ENCODE measurements at regions not wholly inside any gene's neighbourhood (a gene's known extent, or its start where the extent isn't known, plus 50 kb on each side); places are given as distances from the start of the nearest gene placed in this dataset.
A peak's percentile ranks its signal among the peaks of the same experiment; 100 is the strongest.

GRCh38 chr19:23851966-23852365 lies 62.7 kb upstream of the ZNF726 start:
- Histone ChIP-seq H3K79me2 (ENCODE audit: insufficient read depth, low read length) (no peaks in the 10 kb centered on the region), H3K36me3 (ENCODE audit: control insufficient read depth in 1 of 2, insufficient read depth in 2 of 2, low read length in 2 of 2) (no peaks in the 10 kb centered on the region), H3K4me1 (ENCODE audit: control insufficient read depth in 1 of 2, insufficient read depth in 2 of 2, low read length in 2 of 2) (no peaks in the 10 kb centered on the region), H3K4me2 (ENCODE audit: low read length) (no peak overlapping the region), H3K27ac (ENCODE audit: low read depth, low read length) (no peak overlapping the region), H3K9ac (ENCODE audit: low read length) (no peak overlapping the region), H2AFZ (ENCODE audit: low read depth, low read length, poor library complexity, severe bottlenecking) (no peak overlapping the region), H3K4me3 (replicated peaks in 1 of 2; ENCODE audit: low read depth in 1 of 2, low read length in 2 of 2) (no peak overlapping the region), H4K20me1 (ENCODE audit: insufficient read depth) (no peaks in the 10 kb centered on the region), H3K9me3 (ENCODE audit: control insufficient read depth in 1 of 2, insufficient read depth in 1 of 2, low read depth in 1 of 2, low read length in 2 of 2) (no peaks in the 10 kb centered on the region; a peak in 2 of 4 replicates), H3K9me2 (ENCODE audit: insufficient read depth) (no peaks in the 10 kb centered on the region), H3K27me3 (ENCODE audit: insufficient read depth, low read length) (no peaks in the 10 kb centered on the region)
- intact Hi-C loops (cut with micrococcal nuclease), result no loop called here
- RAD21 ChIA-PET (ENCODE audit: low non-redundant PET in 1 of 2, low total read pairs in 2 of 2, uncharacterized antibody in 2 of 2, unreplicated experiment in 2 of 2), result no interaction called here
- CTCF ChIA-PET, result no interaction called here
- BruUV-seq (replicated peaks), result no TSS peak
- TF ChIP-seq CBX3 (IDR thresholded peaks at IDR 0.05; ENCODE audit: low read depth) (no peak), SRF (IDR thresholded peaks at IDR 0.05; ENCODE audit: low read depth) (no peak), CEBPB (IDR thresholded peaks at IDR 0.05; ENCODE audit: low read depth) (no peak), RAD21 (IDR thresholded peaks at IDR 0.05; ENCODE audit: low read depth) (no peak), ELF1 (IDR thresholded peaks at IDR 0.05; ENCODE audit: borderline replicate concordance, low read depth) (no peak), POLR2A (IDR thresholded peaks at IDR 0.05; ENCODE audit: borderline replicate concordance, extremely low read depth, insufficient read depth, insufficient read length) (no peak), SP1 (IDR thresholded peaks at IDR 0.05; ENCODE audit: low read depth) (no peak), EZH2phosphoT487 (IDR thresholded peaks at IDR 0.05; ENCODE audit: borderline replicate concordance) (no peak), EZH2 (IDR thresholded peaks at IDR 0.05) (no peak)
- TF ChIP-seq, protein P1, sequence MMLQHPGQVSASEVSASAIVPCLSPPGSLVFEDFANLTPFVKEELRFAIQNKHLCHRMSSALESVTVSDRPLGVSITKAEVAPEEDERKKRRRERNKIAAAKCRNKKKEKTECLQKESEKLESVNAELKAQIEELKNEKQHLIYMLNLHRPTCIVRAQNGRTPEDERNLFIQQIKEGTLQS (IDR thresholded peaks at IDR 0.05), result no peak
- ATAC-seq, result no peak
- POLR2A ChIA-PET, result no interaction called here
- DNase-seq (ENCODE audit: low read depth, low spot score), result no peak

DNA sequence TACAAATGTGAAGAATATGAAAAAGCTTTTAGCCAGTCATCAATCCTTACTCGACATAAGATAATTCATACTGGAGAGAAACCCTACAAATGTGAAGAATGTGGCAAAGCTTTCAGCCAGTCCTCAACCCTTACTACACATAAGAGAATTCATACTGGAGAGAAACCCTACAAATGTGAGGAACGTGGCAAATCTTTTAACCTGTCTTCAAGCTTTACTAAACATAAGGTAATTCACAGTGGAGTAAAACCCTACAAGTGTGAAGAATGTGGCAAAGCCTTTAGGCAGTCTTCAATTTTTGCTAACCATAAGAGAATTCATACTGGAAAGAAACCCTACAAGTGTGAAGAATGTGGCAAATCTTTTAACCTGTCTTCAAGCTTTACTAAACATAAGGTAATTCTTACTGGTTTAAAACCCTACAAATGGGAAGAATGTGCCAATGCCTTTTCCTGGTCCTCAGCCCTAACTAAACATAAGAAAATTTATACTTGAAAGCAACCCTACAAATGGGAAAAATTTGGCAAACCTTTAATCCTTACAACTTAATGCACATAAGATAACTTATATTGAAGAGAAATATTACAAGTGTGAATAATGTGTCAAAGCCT lies 74.1 kb upstream of the ZNF681 start:
- BruUV-seq (replicated peaks), result no TSS peak
- peaks cover 6 to 13% of the 10 kb centered on the region in 2 experiments; a peak in 3 of 4 replicates for H3K9me3 ChIP-seq (ENCODE audit: control insufficient read depth in 1 of 2, insufficient read depth in 1 of 2, low read depth in 1 of 2, low read length in 2 of 2)
- no peak overlapping the region for H2AFZ ChIP-seq (ENCODE audit: low read depth, low read length, poor library complexity, severe bottlenecking)
- H3K79me2 ChIP-seq (ENCODE audit: insufficient read depth, low read length), result no peaks in the 10 kb centered on the region
- intact Hi-C loops (cut with micrococcal nuclease), result no loop called here
- no peaks in the 10 kb centered on the region for H3K4me1 ChIP-seq (ENCODE audit: control insufficient read depth in 1 of 2, insufficient read depth in 2 of 2, low read length in 2 of 2)
- no peak overlapping the region for H3K4me2 ChIP-seq (ENCODE audit: low read length)
- H3K9me2 ChIP-seq (ENCODE audit: insufficient read depth), result no peaks in the 10 kb centered on the region
- H4K20me1 ChIP-seq (ENCODE audit: insufficient read depth), result no peaks in the 10 kb centered on the region
- H3K27me3 ChIP-seq (ENCODE audit: insufficient read depth, low read length), result no peaks in the 10 kb centered on the region
- no peak for ATAC-seq
- ChIA-PET CTCF (no interaction called here), RAD21 (ENCODE audit: low non-redundant PET in 1 of 2, low total read pairs in 2 of 2, uncharacterized antibody in 2 of 2, unreplicated experiment in 2 of 2) (no interaction called here), POLR2A (no interaction called here)
- H3K36me3 ChIP-seq (ENCODE audit: control insufficient read depth in 1 of 2, insufficient read depth in 2 of 2, low read length in 2 of 2), result no peaks in the 10 kb centered on the region
- DNase-seq (ENCODE audit: low read depth, low spot score), result no peak
- H3K9ac ChIP-seq (ENCODE audit: low read length), result no peak overlapping the region
- TF ChIP-seq ZNF274 (IDR thresholded peaks at IDR 0.05; ENCODE audit: low read depth, low read length) (peak; percentile 65), EZH2 (IDR thresholded peaks at IDR 0.05) (no peak), MAX (IDR thresholded peaks at IDR 0.05) (no peak), EZH2phosphoT487 (IDR thresholded peaks at IDR 0.05; ENCODE audit: borderline replicate concordance) (no peak)
- no peak overlapping the region for H3K27ac ChIP-seq (ENCODE audit: low read depth, low read length)
- no peak overlapping the region for H3K4me3 ChIP-seq (replicated peaks in 1 of 2; ENCODE audit: low read depth in 1 of 2, low read length in 2 of 2)

Data from HCT116 (cell line).